ENCODE measurements at regions not wholly inside any gene's neighbourhood (a gene's known extent, or its start where the extent isn't known, plus 50 kb on each side); places are given as distances from the start of the nearest gene placed in this dataset.

GRCh38 chr20:24332956-24333355, 136.5 kb upstream of the SYNDIG1 start:
- DNase-seq = no peak

- DNase-seq = no peak
These were observed 137.5 kb upstream of the SYNDIG1 start for GRCh38 chr20:24331939-24332338.

GRCh38 chr20:24328901-24329300, 140.5 kb upstream of the SYNDIG1 start:
- DNase-seq = no peak

GRCh38 chr20:24321973-24322372, 147.5 kb upstream of the SYNDIG1 start:
- DNase-seq = no peak

- no peak for DNase-seq
These were observed 150.7 kb upstream of the SYNDIG1 start for GRCh38 chr20:24318569-24319352.

GRCh38 chr20:24317224-24317623, 152.2 kb upstream of the SYNDIG1 start:
- no peak for DNase-seq

- DNase-seq = no peak
These were observed 152.7 kb upstream of the SYNDIG1 start for GRCh38 chr20:24316731-24317130.

GRCh38 chr20:24314053-24314452, 155.4 kb upstream of the SYNDIG1 start:
- DNase-seq = no peak

- DNase-seq = no peak
These were observed 159.8 kb upstream of the SYNDIG1 start for GRCh38 chr20:24309596-24309995.

GRCh38 chr20:24305371-24305770, 164.1 kb upstream of the SYNDIG1 start:
- no peak for DNase-seq

- no peak for DNase-seq
These were observed 165.1 kb upstream of the SYNDIG1 start for GRCh38 chr20:24304291-24304690.

- no peak for DNase-seq
These were observed 165.8 kb upstream of the SYNDIG1 start for GRCh38 chr20:24303393-24304170.

GRCh38 chr20:24297993-24298392, 171.4 kb upstream of the SYNDIG1 start:
- no peak for DNase-seq

GRCh38 chr20:24296477-24297261, 172.8 kb upstream of the SYNDIG1 start:
- no peak for DNase-seq

- no peak for DNase-seq
These were observed 178.4 kb upstream of the SYNDIG1 start for GRCh38 chr20:24291014-24291413.

GRCh38 chr20:24289737-24290481, 179.5 kb upstream of the SYNDIG1 start:
- no peak for DNase-seq

- no peak for DNase-seq
These were observed 186.2 kb upstream of the SYNDIG1 start for GRCh38 chr20:24283186-24283585.

GRCh38 chr20:24277196-24277595, 192.2 kb upstream of the SYNDIG1 start:
- DNase-seq = no peak

- no peak for DNase-seq
These were observed 193.3 kb upstream of the SYNDIG1 start for GRCh38 chr20:24275946-24276705.

GRCh38 chr20:24273251-24273650, 196.2 kb upstream of the SYNDIG1 start:
- DNase-seq = no peak

- no peak for DNase-seq
These were observed 208.1 kb upstream of the SYNDIG1 start for GRCh38 chr20:24261351-24261750.

GRCh38 chr20:24257171-24257570, 212.3 kb upstream of the SYNDIG1 start:
- DNase-seq = no peak
